ENCODE measurements at regions not wholly inside any gene's neighbourhood (a gene's known extent, or its start where the extent isn't known, plus 50 kb on each side); places are given as distances from the start of the nearest gene placed in this dataset.

DNA sequence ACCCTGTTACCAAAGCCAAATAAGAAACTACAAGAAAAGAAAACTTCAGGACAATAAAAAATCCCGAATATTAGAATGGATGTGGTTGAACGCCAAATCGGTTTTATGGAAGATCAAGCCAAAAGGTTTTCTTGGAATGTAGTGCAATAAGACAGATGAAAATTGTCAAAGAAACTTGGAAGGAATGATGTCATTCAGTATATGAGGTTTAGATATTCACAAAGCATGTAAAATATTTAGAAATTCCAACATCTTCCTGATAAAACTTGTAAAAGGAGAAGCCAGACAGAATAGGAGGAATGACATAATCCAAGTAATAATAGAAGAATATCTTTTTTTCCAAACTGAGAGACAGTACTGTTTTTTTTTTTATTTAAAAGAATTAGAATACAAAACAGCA lies 130.3 kb upstream of the ZPLD1 start:
- no peak for DNase-seq (ENCODE audit: low read depth, low spot score)
- TF ChIP-seq, protein P1, sequence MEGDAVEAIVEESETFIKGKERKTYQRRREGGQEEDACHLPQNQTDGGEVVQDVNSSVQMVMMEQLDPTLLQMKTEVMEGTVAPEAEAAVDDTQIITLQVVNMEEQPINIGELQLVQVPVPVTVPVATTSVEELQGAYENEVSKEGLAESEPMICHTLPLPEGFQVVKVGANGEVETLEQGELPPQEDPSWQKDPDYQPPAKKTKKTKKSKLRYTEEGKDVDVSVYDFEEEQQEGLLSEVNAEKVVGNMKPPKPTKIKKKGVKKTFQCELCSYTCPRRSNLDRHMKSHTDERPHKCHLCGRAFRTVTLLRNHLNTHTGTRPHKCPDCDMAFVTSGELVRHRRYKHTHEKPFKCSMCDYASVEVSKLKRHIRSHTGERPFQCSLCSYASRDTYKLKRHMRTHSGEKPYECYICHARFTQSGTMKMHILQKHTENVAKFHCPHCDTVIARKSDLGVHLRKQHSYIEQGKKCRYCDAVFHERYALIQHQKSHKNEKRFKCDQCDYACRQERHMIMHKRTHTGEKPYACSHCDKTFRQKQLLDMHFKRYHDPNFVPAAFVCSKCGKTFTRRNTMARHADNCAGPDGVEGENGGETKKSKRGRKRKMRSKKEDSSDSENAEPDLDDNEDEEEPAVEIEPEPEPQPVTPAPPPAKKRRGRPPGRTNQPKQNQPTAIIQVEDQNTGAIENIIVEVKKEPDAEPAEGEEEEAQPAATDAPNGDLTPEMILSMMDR (IDR thresholded peaks at IDR 0.05; ENCODE audit: insufficient read depth, low read length, missing control alignments): no peak
- ChIA-PET CTCF (no interaction called here), POLR2A (no interaction called here)
- H3K4me3 ChIP-seq (ENCODE audit: low read depth, low read length): no peak overlapping the region

- TF ChIP-seq, protein P1 (IDR thresholded peaks at IDR 0.05; ENCODE audit: insufficient read depth, low read length, missing control alignments): no peak
- H3K4me3 ChIP-seq (ENCODE audit: low read depth, low read length): no peak overlapping the region
- ChIA-PET POLR2A (no interaction called here), CTCF (no interaction called here)
- no peak for DNase-seq (ENCODE audit: low read depth, low spot score)
Measured at GRCh38 chr3:102307442-102307841, 127.4 kb upstream of the ZPLD1 start.

DNA sequence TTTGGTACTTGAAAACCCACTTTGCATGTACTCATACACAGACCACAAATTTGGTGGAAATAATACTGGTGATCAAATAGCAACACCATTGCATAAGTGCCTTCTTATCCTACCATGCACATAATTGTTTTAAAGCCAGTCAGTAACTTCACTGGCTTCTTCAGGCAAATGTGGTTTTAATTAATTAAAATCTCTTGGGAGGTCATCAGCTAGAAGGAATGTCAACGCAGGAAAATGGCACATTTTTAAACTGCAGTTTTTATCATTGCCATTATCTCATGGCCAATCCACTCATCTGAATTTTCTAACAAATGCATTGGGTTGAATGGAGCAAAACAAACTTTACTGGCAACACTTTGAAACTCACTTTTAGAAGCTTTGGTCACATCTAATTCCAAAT lies 105.7 kb upstream of the ZPLD1 start:
- DNase-seq (ENCODE audit: low read depth, low spot score): no peak
- ChIA-PET CTCF (no interaction called here), POLR2A (no interaction called here)
- H3K4me3 ChIP-seq (ENCODE audit: low read depth, low read length): no peak overlapping the region
- TF ChIP-seq, protein P1 (IDR thresholded peaks at IDR 0.05; ENCODE audit: insufficient read depth, low read length, missing control alignments): no peak

DNA sequence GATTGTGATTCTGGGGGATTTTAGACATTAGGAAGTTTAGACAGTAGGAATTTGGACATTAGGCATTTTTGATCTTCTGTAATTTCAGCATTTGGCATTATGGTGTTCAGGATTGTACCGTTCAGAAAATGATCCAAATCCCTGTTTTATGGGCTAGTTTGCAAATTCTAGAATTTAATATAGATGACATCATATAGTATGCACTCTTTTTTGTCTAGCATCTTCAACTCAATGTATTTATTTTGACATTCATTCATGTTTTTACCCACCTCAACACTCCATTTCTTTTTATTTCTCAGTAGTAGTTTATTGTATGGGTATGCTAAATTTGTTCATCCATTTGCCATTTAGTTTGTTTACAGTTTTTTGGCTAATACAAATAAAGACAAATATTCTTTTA lies 105.3 kb upstream of the ZPLD1 start:
- ChIA-PET CTCF (no interaction called here), POLR2A (no interaction called here)
- TF ChIP-seq, protein P1 (IDR thresholded peaks at IDR 0.05; ENCODE audit: insufficient read depth, low read length, missing control alignments): no peak
- no peak for DNase-seq (ENCODE audit: low read depth, low spot score)
- H3K4me3 ChIP-seq (ENCODE audit: low read depth, low read length): no peak overlapping the region

- no peak for DNase-seq (ENCODE audit: low read depth, low spot score)
- no peak overlapping the region for H3K4me3 ChIP-seq (ENCODE audit: low read depth, low read length)
- POLR2A ChIA-PET: no interaction called here
- CTCF ChIA-PET: interaction anchor here (1.2 kb wide), 1 partner anchor 103 kb away, joined by 3 read pairs; no protein-coding TSS in a partner anchor
- TF ChIP-seq, protein P1 (IDR thresholded peaks at IDR 0.05; ENCODE audit: insufficient read depth, low read length, missing control alignments): no peak
Measured at GRCh38 chr3:102332205-102332604, 102.6 kb upstream of the ZPLD1 start.

DNA sequence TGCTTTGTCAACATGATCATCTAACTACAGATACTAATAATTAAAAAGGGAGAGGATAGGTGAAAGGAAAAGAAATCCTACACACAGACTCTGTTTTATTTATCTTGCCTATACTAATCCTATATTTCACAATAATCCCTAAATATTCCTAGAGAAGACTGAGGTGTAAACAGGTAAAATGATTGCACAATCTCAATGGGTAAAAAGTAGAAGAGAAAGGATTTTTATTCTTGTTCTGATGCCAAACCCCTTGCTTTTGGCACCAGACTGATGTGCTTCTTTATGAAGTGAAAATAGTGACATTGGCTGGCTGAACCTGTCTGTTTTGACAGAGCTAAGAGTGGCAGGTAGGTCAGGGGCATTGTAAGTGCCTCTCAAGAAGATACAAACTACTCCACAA lies 101.9 kb upstream of the ZPLD1 start:
- TF ChIP-seq, protein P1 (IDR thresholded peaks at IDR 0.05; ENCODE audit: insufficient read depth, low read length, missing control alignments): no peak
- ChIA-PET CTCF (no interaction called here), POLR2A (no interaction called here)
- H3K4me3 ChIP-seq (ENCODE audit: low read depth, low read length): no peak overlapping the region
- no peak for DNase-seq (ENCODE audit: low read depth, low spot score)

Measured in AG04449 (cell line).